Mesenchymal stem cell (in vitro differentiated cells and primary cell): ENCODE measurements at regions not wholly inside any gene's neighbourhood (a gene's known extent, or its start where the extent isn't known, plus 50 kb on each side); places are given as distances from the start of the nearest gene placed in this dataset.

ENCODE experiments used
- DNase-seq: peaks from one replicate; pipeline ENCODE4 v3.0.0-alpha.2; 2013
- H2AFZ ChIP-seq: one replicate; pipeline ENCODE4 v1.6.1; 2013; ENCODE audit warnings: low read depth, mild to moderate bottlenecking, control low read depth, inconsistent platforms, low read length, moderate library complexity
- H2AK5ac ChIP-seq: 2 replicates; pipeline ENCODE4 v1.6.1; 2013; ENCODE audit warnings: low read length, moderate library complexity, mild to moderate bottlenecking, inconsistent platforms; ENCODE audit not compliant: severe bottlenecking
- H2BK120ac ChIP-seq: one replicate; pipeline ENCODE4 v1.6.1; 2013; ENCODE audit warnings: low read depth, mild to moderate bottlenecking, inconsistent platforms, low read length, moderate library complexity
- H2BK12ac ChIP-seq, 2 experiments: one replicate each; pipeline ENCODE4 v1.6.1; 2013; ENCODE audit warnings: inconsistent platforms in 2 of 2, low read length in 2 of 2, mild to moderate bottlenecking in 2 of 2, moderate library complexity in 2 of 2, control low read depth in 1 of 2
- H2BK15ac ChIP-seq: one replicate; pipeline ENCODE4 v1.6.1; 2013; ENCODE audit warnings: mild to moderate bottlenecking, low read depth, inconsistent platforms; ENCODE audit not compliant: poor library complexity, severe bottlenecking
- H2BK5ac ChIP-seq: 2 replicates; pipeline ENCODE4 v1.6.1; 2013; ENCODE audit warnings: low read depth, mild to moderate bottlenecking, low read length, control low read depth, inconsistent platforms; ENCODE audit not compliant: poor library complexity, severe bottlenecking
- H3K14ac ChIP-seq, 2 experiments: one replicate each; pipeline ENCODE4 v1.6.1; 2013; ENCODE audit warnings: inconsistent platforms in 2 of 2, low read length in 2 of 2, control low read depth in 1 of 2, mild to moderate bottlenecking in 1 of 2, moderate library complexity in 1 of 2
- H3K18ac ChIP-seq, 2 experiments: one replicate each; pipeline ENCODE4 v1.6.1; 2013; ENCODE audit warnings: inconsistent platforms in 2 of 2, low read length in 2 of 2, control low read depth in 1 of 2, low read depth in 1 of 2, mild to moderate bottlenecking in 1 of 2
- H3K23ac ChIP-seq, 2 experiments: one replicate each; pipeline ENCODE4 v1.6.1; 2013; ENCODE audit warnings: inconsistent platforms in 2 of 2, low read length in 2 of 2, mild to moderate bottlenecking in 2 of 2, moderate library complexity in 2 of 2, control low read depth in 1 of 2
- H3K27ac ChIP-seq: 2 replicates; pipeline ENCODE4 v1.5.1; 2013; ENCODE audit warnings: mild to moderate bottlenecking, moderate library complexity, low read length, control low read depth, inconsistent platforms; ENCODE audit not compliant: poor library complexity, severe bottlenecking
- H3K27me3 ChIP-seq, 2 experiments: 2 replicates each; pipeline versions ENCODE4 v1.6.1 to v1.7.0; 2013; ENCODE audit warnings: low read length in 2 of 2, mild to moderate bottlenecking in 2 of 2, moderate library complexity in 2 of 2, control low read depth in 1 of 2, inconsistent platforms in 1 of 2; ENCODE audit not compliant: control insufficient read depth in 1 of 2, insufficient read depth in 1 of 2
- H3K36me3 ChIP-seq, 2 experiments: 2 replicates each; pipeline versions ENCODE4 v1.6.1 to v1.7.0; 2013; ENCODE audit warnings: low read length in 2 of 2, control low read depth in 1 of 2, inconsistent platforms in 1 of 2, low read depth in 1 of 2, mild to moderate bottlenecking in 1 of 2; ENCODE audit not compliant: insufficient read depth in 2 of 2, control insufficient read depth in 1 of 2
- H3K4ac ChIP-seq, 2 experiments: one replicate each; pipeline ENCODE4 v1.6.1; 2013; ENCODE audit warnings: inconsistent platforms in 2 of 2, low read length in 2 of 2, mild to moderate bottlenecking in 2 of 2, moderate library complexity in 2 of 2, control low read depth in 1 of 2, low read depth in 1 of 2
- H3K4me1 ChIP-seq: 2 replicates; pipeline ENCODE4 v1.6.1; 2013; ENCODE audit warnings: low read depth, low read length, control low read depth; ENCODE audit not compliant: control insufficient read depth, insufficient read depth
- H3K4me2 ChIP-seq: 2 replicates; pipeline ENCODE4 v1.6.1; 2013; ENCODE audit warnings: low read length, mild to moderate bottlenecking, inconsistent platforms; ENCODE audit not compliant: poor library complexity, severe bottlenecking
- H3K4me3 ChIP-seq, 2 experiments: 2 replicates each; pipeline versions ENCODE4 v1.5.1 to v1.7.0; 2013; ENCODE audit warnings: low read length in 2 of 2, mild to moderate bottlenecking in 2 of 2, control low read depth in 1 of 2, low read depth in 1 of 2; ENCODE audit not compliant: insufficient read depth in 1 of 2
- H3K79me1 ChIP-seq: replicated peaks from 2 replicates; pipeline ENCODE4 v1.6.1; 2013; ENCODE audit warnings: mild to moderate bottlenecking, control low read depth, low read length, inconsistent platforms; ENCODE audit not compliant: poor library complexity, severe bottlenecking
- H3K9ac ChIP-seq: 2 replicates; pipeline ENCODE4 v1.7.0; 2013; ENCODE audit warnings: mild to moderate bottlenecking, low read length, moderate library complexity
- H3K9me3 ChIP-seq: 2 replicates; pipeline ENCODE4 v1.7.0; 2013; ENCODE audit warnings: mild to moderate bottlenecking, low read length; ENCODE audit not compliant: control insufficient read depth
- H4K8ac ChIP-seq: one replicate; pipeline ENCODE4 v1.6.1; 2013; ENCODE audit warnings: inconsistent platforms, mild to moderate bottlenecking, low read length, moderate library complexity
- H4K91ac ChIP-seq: one replicate; pipeline ENCODE4 v1.6.1; 2013; ENCODE audit warnings: mild to moderate bottlenecking, low read length, inconsistent platforms
- WGBS: methylation state at CpG from one replicate; pipeline ENCODE4 v1.1.7; 2013; ENCODE audit warnings: mixed read lengths; 5-methylcytosine and 5-hydroxymethylcytosine counted together

DNA sequence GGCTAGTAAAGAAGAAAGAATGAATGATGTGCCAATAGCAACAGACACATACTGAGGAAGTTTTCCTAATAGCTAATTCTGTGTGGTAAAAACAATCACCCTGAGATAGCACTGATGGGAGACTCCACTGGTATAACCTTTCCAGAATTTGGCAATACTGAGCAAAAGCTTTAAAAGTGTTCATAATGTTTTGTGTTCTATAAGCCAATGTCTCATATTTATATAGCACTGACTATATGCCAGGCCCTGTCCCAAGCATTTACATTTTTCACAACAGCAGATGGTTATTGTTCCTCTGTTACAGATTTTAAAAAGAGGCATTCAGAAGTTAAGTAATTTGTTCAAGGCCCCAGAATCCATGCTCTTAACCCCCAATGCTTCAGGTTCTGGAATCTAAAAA, 108.0 kb upstream of the DST start:
- DNase-seq: no peak
- Histone ChIP-seq H2BK120ac (no peak overlapping the region), H3K27ac (no peak overlapping the region), H4K91ac (no peak overlapping the region), H3K4me2 (no peak overlapping the region), H3K79me1 (peaks cover 3% of the 10 kb centered on the region), H2AK5ac (no peak overlapping the region), H3K9ac (peak overlapping the region; percentile 54), H3K4me3 (no peak overlapping the region), H3K4me1 (peaks cover 7% of the 10 kb centered on the region), H2BK12ac (no peak overlapping the region), H2BK5ac (no peak overlapping the region), H2AFZ (no peak overlapping the region), H3K4ac (no peak overlapping the region), H3K18ac (no peak overlapping the region), H3K36me3 (no peaks in the 10 kb centered on the region), H3K27me3 (no peaks in the 10 kb centered on the region), H3K14ac (no peak overlapping the region), H3K23ac (no peak overlapping the region), H3K9me3 (no peaks in the 10 kb centered on the region), H2BK15ac (no peak overlapping the region), H4K8ac (no peak overlapping the region)

DNA sequence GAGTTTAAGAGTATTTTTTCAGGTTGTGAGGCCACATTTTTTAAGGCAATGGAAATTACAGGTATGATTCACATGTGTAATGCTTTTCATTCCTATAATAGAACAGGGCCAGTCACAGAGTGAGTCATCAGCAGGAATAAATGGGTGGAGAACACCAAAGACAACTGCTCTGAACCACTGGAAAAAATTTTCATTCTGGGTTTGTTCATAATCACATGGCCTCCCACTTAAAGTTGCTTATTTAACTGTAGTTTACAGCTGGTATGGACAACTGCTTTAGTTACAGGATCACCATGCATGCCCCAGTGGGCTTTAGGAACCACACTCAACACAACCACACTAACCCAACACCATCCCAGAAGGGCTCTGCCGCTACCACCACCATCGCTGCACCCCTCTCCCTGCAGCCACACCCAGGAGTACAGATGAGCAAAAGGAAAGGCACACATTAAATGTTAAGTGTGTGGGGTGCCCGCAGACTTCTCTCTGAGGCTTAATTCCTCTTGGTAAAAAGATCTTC, 107.0 kb upstream of the DST start:
- no CpG with 5 or more reads among the region's 3 CpGs for WGBS

DNA sequence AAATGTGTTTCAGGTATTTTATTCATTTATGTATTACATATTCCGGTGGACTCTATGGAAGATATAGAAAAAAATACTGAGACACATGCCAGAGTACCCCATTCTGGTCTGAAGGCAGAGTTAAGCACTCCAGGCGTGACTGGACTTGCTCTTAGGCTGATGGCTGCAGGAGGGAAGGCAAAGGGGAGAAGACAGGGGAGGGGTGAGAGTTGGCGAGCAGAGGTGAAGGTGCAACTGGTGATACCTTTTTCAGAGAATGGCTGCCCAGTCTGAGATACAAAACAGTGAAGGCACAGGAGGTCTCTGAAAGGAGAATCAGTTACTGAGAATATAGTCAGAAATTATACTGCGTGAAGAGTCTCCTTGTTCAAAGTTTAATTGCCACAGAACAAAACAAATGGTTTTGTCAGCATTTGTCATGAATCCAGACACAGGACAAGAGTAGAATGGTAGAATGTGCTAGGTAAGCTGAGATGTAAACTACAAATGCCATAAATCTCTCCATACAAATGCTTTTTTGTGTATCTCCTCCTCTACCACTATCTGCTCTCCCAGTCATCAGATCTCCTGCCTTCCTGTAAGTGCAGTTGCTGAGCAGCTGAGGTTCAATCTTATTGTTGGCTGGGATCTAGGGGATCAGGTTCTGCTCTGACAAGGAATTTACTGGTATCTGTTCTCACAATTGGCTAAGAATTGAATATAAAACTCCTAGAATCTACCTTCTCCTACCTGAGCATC, 104.2 kb upstream of the DST start:
- no peak overlapping the region for H2AK5ac ChIP-seq
- DNase-seq: no peak
- H3K23ac ChIP-seq: no peak overlapping the region
- peak overlapping the region; percentile 12 for H4K8ac ChIP-seq
- H3K27me3 ChIP-seq: no peaks in the 10 kb centered on the region
- peaks cover 3% of the 10 kb centered on the region for H3K79me1 ChIP-seq
- no peak overlapping the region for H2BK120ac ChIP-seq
- no peak overlapping the region for H2AFZ ChIP-seq
- no peaks in the 10 kb centered on the region for H3K36me3 ChIP-seq
- no peak overlapping the region for H4K91ac ChIP-seq
- H2BK5ac ChIP-seq: no peak overlapping the region
- no peaks in the 10 kb centered on the region for H3K9me3 ChIP-seq
- H3K4me2 ChIP-seq: no peak overlapping the region
- peaks cover 9% of the 10 kb centered on the region for H3K4me1 ChIP-seq
- no peak overlapping the region for H3K4ac ChIP-seq
- peak overlapping the region in 1 of 2 experiments; percentile 25 for H3K18ac ChIP-seq
- no peak overlapping the region for H3K4me3 ChIP-seq
- H2BK12ac ChIP-seq: no peak overlapping the region
- 94% methylated on average over 4 of the region's 4 CpGs for WGBS
- H2BK15ac ChIP-seq: no peak overlapping the region
- H3K27ac ChIP-seq: no peak overlapping the region
- no peak overlapping the region for H3K9ac ChIP-seq
- H3K14ac ChIP-seq: peak overlapping the region in 1 of 2 experiments; percentile 53

More for the DNA sequence above, 107.0 kb upstream of the DST start:
- peak overlapping the region; percentile 23 to 84 for H3K18ac ChIP-seq
- peak overlapping the region; percentile 69 for H3K27ac ChIP-seq
- H3K79me1 ChIP-seq: peaks cover 3% of the 10 kb centered on the region
- H4K91ac ChIP-seq: peak overlapping the region; percentile 85
- no peak overlapping the region for H2BK15ac ChIP-seq
- no peak overlapping the region for H3K14ac ChIP-seq
- H2AK5ac ChIP-seq: no peak overlapping the region
- H2BK5ac ChIP-seq: no peak overlapping the region
- H3K9me3 ChIP-seq: no peaks in the 10 kb centered on the region
- no peak overlapping the region for H3K23ac ChIP-seq
- peak overlapping the region; percentile 14 to 89 for H2BK12ac ChIP-seq
- H2BK120ac ChIP-seq: no peak overlapping the region
- peak overlapping the region; percentile 10 for H4K8ac ChIP-seq
- H3K9ac ChIP-seq: peak overlapping the region; percentile 54
- H3K4me2 ChIP-seq: no peak overlapping the region
- H2AFZ ChIP-seq: no peak overlapping the region
- no peaks in the 10 kb centered on the region for H3K27me3 ChIP-seq
- H3K4me1 ChIP-seq: peaks cover 7% of the 10 kb centered on the region
- no peak overlapping the region for H3K4me3 ChIP-seq
- DNase-seq: peak; percentile 84
- H3K4ac ChIP-seq: peak overlapping the region in 1 of 2 experiments; percentile 56
- no peaks in the 10 kb centered on the region for H3K36me3 ChIP-seq

DNA sequence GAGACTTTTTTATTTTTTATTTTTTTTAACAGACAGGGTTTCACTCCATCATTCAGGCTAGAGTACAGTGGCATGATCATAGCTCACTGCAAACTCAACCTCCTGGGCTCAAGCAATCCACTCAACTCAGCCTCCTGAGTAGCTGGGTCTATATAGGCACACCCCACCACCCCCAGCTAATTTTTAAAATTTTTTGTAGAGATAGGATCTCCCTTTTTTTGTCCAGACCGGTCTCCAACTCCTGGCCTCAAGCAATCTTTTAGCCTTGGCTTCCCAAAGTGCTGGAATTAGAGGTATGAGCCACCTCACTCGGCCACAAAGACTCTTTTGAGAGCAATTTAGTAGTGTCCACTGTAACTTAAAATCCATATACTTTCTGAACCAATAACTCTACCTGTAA, 103.3 kb upstream of the DST start:
- H2BK5ac ChIP-seq: no peak overlapping the region
- H3K27ac ChIP-seq: no peak overlapping the region
- 95% methylated on average over 2 of the region's 2 CpGs for WGBS
- H3K9me3 ChIP-seq: no peaks in the 10 kb centered on the region
- H3K79me1 ChIP-seq: peaks cover 3% of the 10 kb centered on the region
- H2AK5ac ChIP-seq: no peak overlapping the region
- no peak overlapping the region for H2BK15ac ChIP-seq
- no peak overlapping the region for H3K4me2 ChIP-seq
- no peak overlapping the region for H4K91ac ChIP-seq
- no peak overlapping the region for H2BK120ac ChIP-seq
- H3K4me3 ChIP-seq: no peak overlapping the region
- no peaks in the 10 kb centered on the region for H3K36me3 ChIP-seq
- no peaks in the 10 kb centered on the region for H3K27me3 ChIP-seq
- H3K18ac ChIP-seq: peak overlapping the region in 1 of 2 experiments; percentile 40
- peaks cover 9% of the 10 kb centered on the region for H3K4me1 ChIP-seq
- no peak overlapping the region for H3K14ac ChIP-seq
- no peak for DNase-seq
- H3K9ac ChIP-seq: no peak overlapping the region
- no peak overlapping the region for H2AFZ ChIP-seq
- H4K8ac ChIP-seq: no peak overlapping the region
- no peak overlapping the region for H3K4ac ChIP-seq
- H2BK12ac ChIP-seq: no peak overlapping the region
- no peak overlapping the region for H3K23ac ChIP-seq
